SU-DHL-6 (cell line): ENCODE measurements at regions not wholly inside any gene's neighbourhood (a gene's known extent, or its start where the extent isn't known, plus 50 kb on each side); places are given as distances from the start of the nearest gene placed in this dataset.

Source experiments
- H2AFZ ChIP-seq: fragments of 200-600 bp; sonication (generic); 2 replicates; pipeline ENCODE4 v1.6.1; 2014; ENCODE audit warnings: low read depth, mild to moderate bottlenecking, moderate library complexity, mixed read lengths, antibody characterized with exemption, low read length; ENCODE audit not compliant: severe bottlenecking
- H3F3A ChIP-seq: fragments of 200-600 bp; shearing (Covaris generic); 2 replicates; pipeline ENCODE4 v1.6.0; 2016; ENCODE audit warnings: antibody characterized with exemption, mild to moderate bottlenecking; ENCODE audit not compliant: insufficient read depth
- H3K27ac ChIP-seq: fragments of 200-600 bp; sonication (generic); 2 replicates; pipeline ENCODE4 v1.5.1; 2016; ENCODE audit warnings: low read depth, mild to moderate bottlenecking, low read length, moderate library complexity, mixed read lengths
- H3K27me3 ChIP-seq: fragments of 200-600 bp; sonication (generic), shearing (Covaris generic); 2 replicates; pipeline ENCODE4 v1.6.0; 2014; ENCODE audit warnings: mild to moderate bottlenecking, low read length
- H3K36me3 ChIP-seq: fragments of 200-600 bp; sonication (generic); 2 replicates; pipeline ENCODE4 v1.6.1; 2014; ENCODE audit warnings: mild to moderate bottlenecking, low read length, mixed read lengths
- H3K4me2 ChIP-seq: fragments of 300-600, 200-600 bp; shearing (Covaris generic), sonication (generic); 2 replicates; pipeline ENCODE4 v1.6.0; 2014; ENCODE audit warnings: low read length, low read depth, mild to moderate bottlenecking; ENCODE audit not compliant: poor library complexity, severe bottlenecking
- H3K4me3 ChIP-seq: fragments of 200-600 bp; sonication (generic); 2 replicates; pipeline ENCODE4 v1.5.1; 2014; ENCODE audit warnings: antibody characterized with exemption, low read length, mild to moderate bottlenecking, mixed read lengths; ENCODE audit not compliant: insufficient read depth, poor library complexity, severe bottlenecking
- H3K79me2 ChIP-seq: fragments of 200-600 bp; sonication (generic); 2 replicates; pipeline ENCODE4 v1.6.1; 2014; ENCODE audit warnings: mild to moderate bottlenecking, low read length, moderate library complexity; ENCODE audit not compliant: insufficient read depth
- H3K9ac ChIP-seq: fragments of 200-600 bp; sonication (generic); 2 replicates; pipeline ENCODE4 v1.7.0; 2014; ENCODE audit warnings: mild to moderate bottlenecking, low read length
- H3K9me2 ChIP-seq: fragments of 200-600 bp; sonication (generic); replicated peaks from 2 replicates; pipeline ENCODE4 v1.6.1; 2014; ENCODE audit warnings: low read length; ENCODE audit not compliant: insufficient read depth
- H3K9me3 ChIP-seq: fragments of 200-600 bp; sonication (generic); 2 replicates; pipeline ENCODE4 v1.6.1; 2014; ENCODE audit warnings: low read length, mixed read lengths; ENCODE audit not compliant: insufficient read depth
- H4K20me1 ChIP-seq: fragments of 200-600 bp; sonication (generic); 2 replicates; pipeline ENCODE4 v1.6.1; 2014; ENCODE audit warnings: low read depth, mild to moderate bottlenecking, antibody characterized with exemption, low read length, moderate library complexity, mixed read lengths
- CTCF ChIP-seq: fragments of 200-600 bp; sonication (generic); IDR thresholded peaks from one replicate; pipeline ENCODE4 v1.5.1; 2017; ENCODE audit warnings: antibody characterized with exemption, mild to moderate bottlenecking, low read length, moderate library complexity; ENCODE audit not compliant: insufficient read depth, poor library complexity, severe bottlenecking
- EZH2phosphoT487 ChIP-seq: fragments of 200-600 bp; sonication (generic), shearing (Covaris generic); conservative IDR thresholded peaks from 2 replicates; pipeline ENCODE4 v1.6.1; 2018; ENCODE audit warnings: mild to moderate bottlenecking, antibody characterized with exemption, low read length, moderate library complexity, mixed read lengths

GRCh38 chr4:33072298-33073089 lies 2352.3 kb downstream of the PCDH7 start:
- Histone ChIP-seq H3F3A (no peaks in the 10 kb centered on the region), H2AFZ (no peak overlapping the region), H3K36me3 (no peaks in the 10 kb centered on the region), H4K20me1 (no peaks in the 10 kb centered on the region), H3K4me3 (no peak overlapping the region), H3K4me2 (no peak overlapping the region), H3K9me2 (no peaks in the 10 kb centered on the region), H3K27ac (no peak overlapping the region), H3K27me3 (no peaks in the 10 kb centered on the region), H3K9ac (no peak overlapping the region), H3K9me3 (no peaks in the 10 kb centered on the region), H3K79me2 (no peaks in the 10 kb centered on the region)
- TF ChIP-seq EZH2phosphoT487 (no peak), CTCF (no peak)

DNA sequence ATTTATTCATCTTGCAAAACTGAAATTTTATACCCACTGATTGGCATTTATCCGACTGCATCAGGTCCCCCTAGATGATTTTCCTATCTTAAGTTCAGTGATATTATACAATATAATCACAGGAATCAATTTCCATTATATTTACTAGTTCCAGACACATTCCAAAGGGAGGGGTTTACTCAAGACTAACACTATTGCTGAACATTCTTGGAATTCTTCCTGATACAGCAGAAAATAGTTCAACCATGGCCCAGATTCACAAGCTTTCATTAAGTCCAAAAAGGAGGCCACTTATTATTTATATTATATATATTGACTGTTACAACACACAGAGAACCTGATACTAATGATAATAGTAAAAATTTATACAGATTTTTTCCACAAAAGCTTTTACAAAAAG lies 2353.6 kb downstream of the PCDH7 start:
- H3K27me3 ChIP-seq, result no peaks in the 10 kb centered on the region
- no peaks in the 10 kb centered on the region for H3K79me2 ChIP-seq
- TF ChIP-seq EZH2phosphoT487 (no peak), CTCF (no peak)
- no peak overlapping the region for H3K4me3 ChIP-seq
- H3K4me2 ChIP-seq, result no peak overlapping the region
- H3K9me2 ChIP-seq, result no peaks in the 10 kb centered on the region
- H4K20me1 ChIP-seq, result no peaks in the 10 kb centered on the region
- no peak overlapping the region for H2AFZ ChIP-seq
- no peaks in the 10 kb centered on the region for H3K36me3 ChIP-seq
- H3K9me3 ChIP-seq, result no peaks in the 10 kb centered on the region
- no peak overlapping the region for H3K9ac ChIP-seq
- H3K27ac ChIP-seq, result no peak overlapping the region
- no peaks in the 10 kb centered on the region for H3F3A ChIP-seq

DNA sequence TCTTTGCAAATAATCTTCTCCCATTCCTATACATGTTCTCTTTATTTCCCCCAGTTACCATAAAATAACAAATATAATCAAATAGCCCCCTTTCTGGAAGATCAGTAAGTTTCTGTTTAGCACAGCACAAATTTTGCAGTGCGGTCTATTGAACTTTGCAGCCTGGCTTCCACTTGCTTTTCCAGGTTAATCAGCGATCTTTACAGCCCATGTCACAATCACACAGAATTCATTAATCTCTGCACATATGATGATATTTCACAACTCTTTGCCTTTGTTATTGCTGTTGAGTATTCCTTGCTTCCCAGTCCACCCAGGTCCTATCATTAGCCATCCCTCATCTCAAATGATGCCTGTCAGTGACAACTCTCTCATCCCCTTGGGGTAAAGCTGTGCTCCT lies 2358.0 kb downstream of the PCDH7 start:
- Histone ChIP-seq H3K36me3 (no peaks in the 10 kb centered on the region), H2AFZ (no peak overlapping the region), H3K4me3 (no peak overlapping the region), H3K27me3 (no peaks in the 10 kb centered on the region), H3K9me3 (no peaks in the 10 kb centered on the region), H3F3A (no peaks in the 10 kb centered on the region), H3K4me2 (no peak overlapping the region), H3K9ac (no peak overlapping the region), H3K27ac (no peak overlapping the region), H3K79me2 (no peaks in the 10 kb centered on the region), H4K20me1 (no peaks in the 10 kb centered on the region), H3K9me2 (no peaks in the 10 kb centered on the region)
- TF ChIP-seq CTCF (no peak), EZH2phosphoT487 (no peak)
